SK-N-DZ (cell line): ENCODE measurements at regions not wholly inside any gene's neighbourhood (a gene's known extent, or its start where the extent isn't known, plus 50 kb on each side); places are given as distances from the start of the nearest gene placed in this dataset.
"Not testable (repeated sequence)": the region's sequence is repeated elsewhere in the genome, so short reads cannot be mapped to it uniquely, and the experiment has no call there.

Experiments used
- DNase-seq: peaks from one replicate; pipeline ENCODE4 v3.0.0-alpha.2; 2015; ENCODE audit warnings: low spot score
- small RNA-seq, 2 experiments: library from RNA; depleted of rRNA; stranded (forward); fragments of <200 nt; gene quantifications; one replicate each; pipeline ENCODE3, GENCODE V24; 2014

DNA sequence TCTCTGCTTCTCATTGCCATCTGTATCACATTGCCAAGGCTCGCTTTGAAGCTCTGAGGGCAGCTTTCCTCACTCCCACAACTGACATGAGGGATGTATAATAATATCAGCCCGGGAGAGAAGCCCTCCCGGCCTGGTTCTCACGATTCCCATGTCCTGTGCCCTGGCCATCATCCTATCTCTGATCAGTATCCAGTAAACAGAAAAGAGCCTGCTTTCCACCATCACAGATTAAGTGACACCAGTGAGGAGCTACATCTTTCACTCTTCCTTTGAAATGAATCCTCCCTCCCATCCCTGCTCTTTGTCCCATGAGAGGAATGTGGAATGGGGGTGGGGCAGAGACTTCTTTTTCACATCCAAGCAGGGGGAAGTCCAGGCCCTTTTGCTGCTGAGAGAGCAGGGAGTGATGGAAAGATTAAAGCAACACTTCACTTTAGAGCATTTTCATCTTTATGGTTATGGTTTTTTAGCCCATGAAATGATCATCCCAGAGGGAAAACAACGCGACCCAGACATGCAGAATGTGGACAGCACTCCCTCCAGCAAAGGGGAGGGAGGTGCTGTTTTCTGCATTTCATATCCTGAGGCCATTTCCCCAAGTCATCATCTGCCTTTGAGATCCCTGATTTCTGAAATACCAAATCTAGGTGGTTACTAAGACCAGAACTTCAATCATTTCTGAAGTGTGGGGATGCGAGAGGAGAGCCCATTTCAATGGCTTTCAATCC, 84.6 kb upstream of the LYZL1 start:
- peak; percentile 74 for DNase-seq

DNA sequence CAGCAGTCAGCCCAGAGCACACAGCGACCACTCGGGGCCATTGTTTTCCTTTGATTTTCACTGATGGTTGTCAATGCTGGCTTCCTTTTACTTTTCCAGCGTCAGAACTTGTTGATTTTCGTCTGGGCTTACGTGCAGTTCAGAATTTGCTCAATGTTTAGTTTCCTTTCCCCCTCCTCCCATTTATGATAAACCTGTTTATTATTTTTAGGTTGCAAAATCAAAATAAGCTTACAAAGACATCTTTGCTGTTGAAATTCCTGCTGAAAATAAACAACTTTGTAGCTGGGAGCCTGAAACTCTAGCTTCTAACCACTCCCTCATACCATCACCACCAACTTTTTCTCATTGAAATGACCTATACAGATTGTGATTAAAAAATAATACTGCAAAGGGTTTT, 83.1 kb upstream of the LYZL1 start:
- DNase-seq: no peak

- no peak for DNase-seq
Observed at GRCh38 chr10:29208845-29209244, 80.0 kb upstream of the LYZL1 start.

- DNase-seq: no peak
Observed at GRCh38 chr10:29209830-29210229, 79.0 kb upstream of the LYZL1 start.

- DNase-seq: no peak
Observed at GRCh38 chr10:29210266-29210868, 78.5 kb upstream of the LYZL1 start.

DNA sequence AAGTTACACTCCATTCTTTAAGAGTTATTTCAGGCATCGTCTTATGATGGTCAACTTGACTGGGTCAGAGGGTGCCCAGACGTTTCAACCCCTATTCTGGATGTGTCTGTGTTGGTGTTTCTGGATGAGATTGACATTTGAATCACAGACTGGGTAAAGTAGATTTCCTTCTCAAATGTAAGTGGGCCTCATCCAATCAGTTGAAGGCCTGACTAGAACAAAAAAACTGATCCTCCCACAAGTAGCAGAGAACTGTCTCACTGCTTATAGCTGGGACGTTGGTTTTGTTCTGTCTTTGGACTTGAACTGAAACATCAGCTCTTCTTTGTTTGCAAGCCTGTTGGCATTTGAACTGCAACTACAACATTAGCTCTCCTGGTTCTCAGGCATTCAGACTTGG, 76.3 kb upstream of the LYZL1 start:
- no peak for DNase-seq

DNA sequence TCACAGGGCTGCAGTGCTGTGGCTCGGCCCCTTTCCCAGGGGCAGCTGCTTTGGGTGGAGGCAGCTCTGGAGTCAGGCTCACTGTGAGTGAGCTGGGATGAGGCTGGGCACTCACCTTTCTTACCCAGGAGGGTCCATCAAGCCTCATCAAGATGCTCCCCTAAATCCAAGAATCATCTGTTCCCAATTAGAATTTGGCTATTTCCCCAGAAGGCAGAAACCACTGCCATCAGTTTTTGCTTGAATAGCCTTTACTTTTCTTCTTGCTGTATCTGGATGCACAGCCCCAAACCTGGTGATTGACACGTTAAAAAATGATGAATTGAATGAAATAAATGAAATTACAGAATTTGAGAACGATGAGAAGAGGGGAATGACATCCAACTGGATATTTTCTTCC, 74.3 kb upstream of the LYZL1 start:
- no peak for DNase-seq

- no peak for DNase-seq
Observed at GRCh38 chr10:29217292-29217738, 71.6 kb upstream of the LYZL1 start.

DNA sequence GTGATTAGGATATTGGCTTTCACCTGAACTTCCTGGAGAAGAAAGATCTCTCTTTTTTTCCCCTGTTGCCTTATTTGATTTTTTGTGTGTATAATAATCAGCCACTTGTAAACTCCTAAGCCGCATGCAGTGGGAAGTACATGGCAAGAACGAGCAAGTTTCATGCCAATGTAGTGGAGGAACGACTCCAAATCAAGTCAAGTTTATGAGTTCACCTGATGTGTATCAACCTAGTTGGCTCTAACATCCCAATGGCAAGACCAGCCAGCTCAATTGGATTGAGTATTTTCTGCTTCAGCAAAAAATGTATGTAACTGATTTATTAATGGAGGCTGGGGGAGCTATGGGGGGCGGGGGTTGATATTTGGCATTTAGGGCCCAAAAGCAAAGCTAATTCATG, 65.5 kb upstream of the LYZL1 start:
- DNase-seq: no peak

DNA sequence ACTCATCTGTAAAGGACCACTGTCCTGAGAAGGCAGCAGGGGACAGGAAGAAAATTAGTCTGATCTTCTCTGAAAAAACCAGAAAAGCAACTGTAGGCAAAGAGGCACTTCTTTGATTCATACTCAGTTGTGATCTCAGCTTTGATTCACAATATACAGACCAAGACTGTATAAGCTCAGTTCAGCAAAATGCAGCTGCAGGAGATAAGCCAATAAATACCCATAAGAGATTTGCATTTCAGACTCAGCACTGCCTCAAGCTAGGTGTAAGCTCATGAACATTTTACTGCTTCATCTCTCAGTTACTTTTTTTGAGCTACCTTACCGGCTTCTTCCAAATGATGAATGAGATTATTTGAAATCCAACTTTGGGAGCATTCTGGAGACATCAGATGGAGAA, 64.2 kb upstream of the LYZL1 start:
- DNase-seq: no peak

DNA sequence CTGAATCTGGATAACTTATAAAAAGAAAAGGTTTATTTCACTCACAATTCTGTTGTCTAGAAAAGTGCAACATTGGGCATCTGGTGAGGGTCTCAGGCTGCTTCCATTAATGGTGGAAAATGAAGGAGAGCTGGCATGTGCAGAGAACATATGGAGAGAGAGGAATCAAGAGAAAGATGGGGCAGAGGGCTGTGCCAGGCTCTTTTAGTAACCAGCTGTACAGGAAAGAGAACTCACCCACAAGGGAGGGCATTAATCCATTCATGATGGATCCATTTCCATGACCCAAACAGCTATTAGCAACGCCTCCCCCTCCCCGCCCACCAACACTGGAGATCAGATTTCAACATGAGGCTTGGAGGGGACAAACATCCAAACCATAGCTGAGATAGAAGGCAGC, 61.7 kb upstream of the LYZL1 start:
- no peak for DNase-seq

DNA sequence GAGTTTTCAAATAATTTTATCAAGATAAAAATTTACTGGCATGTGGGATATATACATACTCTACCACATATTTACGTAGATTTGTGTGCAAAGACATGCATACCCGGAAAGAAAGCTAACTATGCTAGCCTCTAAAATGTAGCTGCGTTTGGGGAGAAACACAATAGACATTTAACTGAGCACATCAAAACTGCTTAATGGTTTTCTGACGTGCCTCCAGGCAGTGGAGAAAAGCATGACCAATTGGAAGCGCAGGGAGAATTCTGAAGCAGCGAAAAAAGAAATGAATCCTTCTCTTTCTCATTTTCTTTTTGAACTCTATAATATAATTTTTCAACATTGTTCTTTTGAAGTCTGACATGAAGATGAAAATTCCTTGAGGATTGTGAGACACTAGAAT, 60.3 kb upstream of the LYZL1 start:
- no peak for DNase-seq

- DNase-seq: no peak
Observed at GRCh38 chr10:29229258-29229705, 59.6 kb upstream of the LYZL1 start.

DNA sequence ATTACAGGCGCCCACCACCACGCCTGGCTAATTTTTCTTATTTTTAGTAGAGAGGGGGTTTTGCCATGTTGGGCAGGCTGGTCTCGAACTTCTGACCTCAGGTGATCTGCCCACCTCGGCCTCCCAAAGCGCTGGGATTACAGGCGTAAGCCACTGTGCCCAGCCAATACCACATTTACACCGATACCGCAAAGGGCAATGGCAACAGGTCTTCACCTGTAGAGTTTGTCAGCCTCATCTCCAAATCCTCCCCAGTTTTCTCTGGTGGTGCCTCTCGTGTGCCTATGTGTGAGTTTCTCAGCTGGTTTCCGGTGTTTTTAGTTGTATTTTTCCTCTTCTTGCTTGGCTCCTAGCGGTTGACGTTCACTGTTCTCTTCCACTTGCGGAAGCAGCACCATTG, 52.0 kb upstream of the LYZL1 start:
- DNase-seq: not testable (repeated sequence)

GRCh38 chr10:29237786-29238185, 51.1 kb upstream of the LYZL1 start:
- no peak for DNase-seq

GRCh38 chr10:29238523-29239135, 50.2 kb upstream of the LYZL1 start:
- no peak for DNase-seq

Small RNA genes lying in the stretch of these regions (small RNA-seq; reads per million reads assigned to genes)
- gene AL355376.1 (0 to 0.09 reads per million in 2 experiments), gene AL355376.2 (0 to 0.03 reads per million in 2 experiments), gene RNA5SP308 (0.03 to 0.09 reads per million in 2 experiments), gene RNU6-270P (0 reads per million in 2 experiments)
